ENCODE measurements at regions not wholly inside any gene's neighbourhood (a gene's known extent, or its start where the extent isn't known, plus 50 kb on each side); places are given as distances from the start of the nearest gene placed in this dataset.
"Not testable (repeated sequence)": the region's sequence is repeated elsewhere in the genome, so short reads cannot be mapped to it uniquely, and the experiment has no call there.

DNA sequence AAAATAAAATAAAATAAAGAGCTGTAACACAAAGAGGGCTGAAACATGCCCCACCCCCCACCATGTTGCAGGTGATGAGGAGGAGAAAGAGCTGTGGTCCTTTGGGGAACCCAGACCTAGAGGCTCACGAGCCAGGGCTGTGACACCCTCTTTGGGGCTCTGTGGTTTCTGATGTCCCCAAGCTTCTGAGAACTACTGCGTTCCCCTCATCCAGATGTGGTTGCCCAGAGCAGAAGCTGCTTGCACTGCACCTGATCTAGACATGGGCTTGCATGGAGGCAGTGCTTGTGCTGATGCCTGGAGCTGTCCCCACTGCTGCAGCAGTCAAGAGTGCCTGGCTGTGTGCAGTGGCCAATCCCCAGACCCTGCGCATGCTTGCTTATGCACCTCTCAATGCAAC is 687.9 kb upstream of the ACVR2A start:
- no peaks in the 10 kb centered on the region for H3K27me3 ChIP-seq
- intact Hi-C loops (cut with DNase I; ENCODE audit: low total_unique reads), result no loop called here
- DNase-seq (ENCODE audit: low spot score in 2 of 2), result no peak
- no peaks in the 10 kb centered on the region for H3K36me3 ChIP-seq
- H3K4me3 ChIP-seq, result no peak overlapping the region
- no peak for TF ChIP-seq POLR2A (IDR thresholded peaks at IDR 0.05)
- TF ChIP-seq, protein P1, sequence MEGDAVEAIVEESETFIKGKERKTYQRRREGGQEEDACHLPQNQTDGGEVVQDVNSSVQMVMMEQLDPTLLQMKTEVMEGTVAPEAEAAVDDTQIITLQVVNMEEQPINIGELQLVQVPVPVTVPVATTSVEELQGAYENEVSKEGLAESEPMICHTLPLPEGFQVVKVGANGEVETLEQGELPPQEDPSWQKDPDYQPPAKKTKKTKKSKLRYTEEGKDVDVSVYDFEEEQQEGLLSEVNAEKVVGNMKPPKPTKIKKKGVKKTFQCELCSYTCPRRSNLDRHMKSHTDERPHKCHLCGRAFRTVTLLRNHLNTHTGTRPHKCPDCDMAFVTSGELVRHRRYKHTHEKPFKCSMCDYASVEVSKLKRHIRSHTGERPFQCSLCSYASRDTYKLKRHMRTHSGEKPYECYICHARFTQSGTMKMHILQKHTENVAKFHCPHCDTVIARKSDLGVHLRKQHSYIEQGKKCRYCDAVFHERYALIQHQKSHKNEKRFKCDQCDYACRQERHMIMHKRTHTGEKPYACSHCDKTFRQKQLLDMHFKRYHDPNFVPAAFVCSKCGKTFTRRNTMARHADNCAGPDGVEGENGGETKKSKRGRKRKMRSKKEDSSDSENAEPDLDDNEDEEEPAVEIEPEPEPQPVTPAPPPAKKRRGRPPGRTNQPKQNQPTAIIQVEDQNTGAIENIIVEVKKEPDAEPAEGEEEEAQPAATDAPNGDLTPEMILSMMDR (IDR thresholded peaks at IDR 0.05), result no peak
- TF ChIP-seq POLR2AphosphoS5 (IDR thresholded peaks at IDR 0.05), result no peak
- no peak overlapping the region for H3K27ac ChIP-seq
- no peaks in the 10 kb centered on the region for H3K9me3 ChIP-seq
- H3K4me1 ChIP-seq, result no peaks in the 10 kb centered on the region

DNA sequence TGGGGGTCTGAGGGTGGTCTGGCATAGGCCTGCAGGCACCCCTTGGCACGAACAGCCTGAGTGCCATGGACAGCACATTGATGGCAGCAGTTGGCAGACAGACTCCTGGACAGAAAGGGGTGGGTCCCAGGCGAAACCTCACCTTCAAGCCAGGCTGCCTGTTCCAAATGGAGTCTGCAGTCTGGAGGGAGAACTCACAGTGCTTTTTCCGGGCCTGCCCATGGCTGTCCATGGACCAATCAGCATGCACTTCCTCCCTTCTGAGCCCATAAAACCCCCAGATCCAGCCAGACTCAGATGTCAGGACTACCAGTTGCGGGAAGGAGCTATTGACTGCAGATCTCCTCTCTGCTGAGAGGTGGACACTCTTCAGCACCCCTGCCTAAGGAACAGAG is 694.6 kb upstream of the ACVR2A start:
- intact Hi-C loops (cut with DNase I; ENCODE audit: low total_unique reads), result no loop called here
- Histone ChIP-seq H3K27ac (no peak overlapping the region), H3K36me3 (no peaks in the 10 kb centered on the region), H3K4me1 (no peaks in the 10 kb centered on the region), H3K9me3 (no peaks in the 10 kb centered on the region), H3K27me3 (no peaks in the 10 kb centered on the region), H3K4me3 (no peak overlapping the region)
- TF ChIP-seq POLR2AphosphoS5 (IDR thresholded peaks at IDR 0.05) (no peak), POLR2A (IDR thresholded peaks at IDR 0.05) (no peak)
- TF ChIP-seq, protein P1 (IDR thresholded peaks at IDR 0.05), result no peak
- DNase-seq (ENCODE audit: low spot score in 2 of 2), result no peak

DNA sequence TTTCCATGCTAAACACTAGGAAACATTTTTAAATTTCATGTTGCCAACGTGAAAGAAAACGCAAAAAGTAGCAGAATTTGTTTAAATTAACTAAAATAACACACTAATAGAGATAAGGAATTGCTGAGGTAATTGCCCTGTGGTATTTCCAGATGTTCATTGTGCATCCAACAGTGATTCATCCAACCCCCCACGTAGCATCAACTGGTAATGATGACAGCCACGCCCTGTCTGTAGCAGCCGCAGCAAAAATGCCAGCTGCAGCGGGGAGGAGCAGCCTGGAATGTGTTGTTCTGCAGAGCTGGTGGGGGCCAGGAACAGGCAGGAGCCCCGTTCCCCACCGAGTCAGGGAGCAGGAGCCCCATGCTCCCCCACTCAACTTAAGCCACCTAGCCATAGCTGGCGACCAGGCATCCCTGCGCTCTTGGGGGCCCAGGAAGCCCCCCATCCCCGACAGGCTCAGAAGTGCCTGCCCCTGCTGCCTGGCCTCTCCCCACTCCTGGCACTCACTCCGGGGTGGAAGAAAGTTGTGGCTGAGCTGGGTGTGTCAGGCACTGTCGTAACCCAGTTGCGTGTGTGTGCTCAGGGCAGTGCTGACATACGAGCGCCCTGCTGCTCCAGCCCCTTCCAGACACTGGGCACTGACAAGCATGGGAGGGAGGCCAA is 695.1 kb upstream of the ACVR2A start:
- H3K4me3 ChIP-seq, result no peak overlapping the region
- H3K4me1 ChIP-seq, result no peaks in the 10 kb centered on the region
- no peak for TF ChIP-seq POLR2A (IDR thresholded peaks at IDR 0.05)
- no peak for TF ChIP-seq POLR2AphosphoS5 (IDR thresholded peaks at IDR 0.05)
- TF ChIP-seq, protein P1 (IDR thresholded peaks at IDR 0.05), result no peak
- H3K9me3 ChIP-seq, result no peaks in the 10 kb centered on the region
- H3K36me3 ChIP-seq, result no peaks in the 10 kb centered on the region
- intact Hi-C loops (cut with DNase I; ENCODE audit: low total_unique reads), result no loop called here
- no peak overlapping the region for H3K27ac ChIP-seq
- DNase-seq (ENCODE audit: low spot score in 2 of 2), result no peak
- no peaks in the 10 kb centered on the region for H3K27me3 ChIP-seq

DNA sequence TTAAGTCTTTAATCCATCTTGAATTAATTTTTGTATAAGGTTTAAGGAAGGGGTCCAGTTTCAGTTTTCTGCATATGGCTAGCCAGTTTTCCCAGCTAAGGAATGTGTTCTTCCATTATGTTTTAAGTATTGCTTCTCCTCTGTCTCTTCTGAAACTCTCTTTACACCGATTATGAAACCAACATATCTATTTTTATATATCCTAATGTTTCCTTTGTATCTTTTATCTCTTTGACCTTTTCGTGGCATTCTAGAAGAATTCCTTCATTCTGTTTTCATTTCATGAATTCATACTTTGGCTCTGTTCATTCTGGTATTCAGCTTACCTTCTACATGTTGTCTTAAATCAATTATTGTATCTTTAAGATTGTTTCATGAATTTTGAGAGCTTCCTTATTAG is 697.0 kb upstream of the ACVR2A start:
- TF ChIP-seq POLR2A (IDR thresholded peaks at IDR 0.05) (no peak), POLR2AphosphoS5 (IDR thresholded peaks at IDR 0.05) (no peak)
- TF ChIP-seq, protein P1 (IDR thresholded peaks at IDR 0.05), result no peak
- intact Hi-C loops (cut with DNase I; ENCODE audit: low total_unique reads), result no loop called here
- Histone ChIP-seq H3K4me1 (no peaks in the 10 kb centered on the region), H3K36me3 (no peaks in the 10 kb centered on the region), H3K27me3 (no peaks in the 10 kb centered on the region), H3K4me3 (no peak overlapping the region), H3K9me3 (no peaks in the 10 kb centered on the region), H3K27ac (no peak overlapping the region)
- no peak for DNase-seq (ENCODE audit: low spot score in 2 of 2)

DNA sequence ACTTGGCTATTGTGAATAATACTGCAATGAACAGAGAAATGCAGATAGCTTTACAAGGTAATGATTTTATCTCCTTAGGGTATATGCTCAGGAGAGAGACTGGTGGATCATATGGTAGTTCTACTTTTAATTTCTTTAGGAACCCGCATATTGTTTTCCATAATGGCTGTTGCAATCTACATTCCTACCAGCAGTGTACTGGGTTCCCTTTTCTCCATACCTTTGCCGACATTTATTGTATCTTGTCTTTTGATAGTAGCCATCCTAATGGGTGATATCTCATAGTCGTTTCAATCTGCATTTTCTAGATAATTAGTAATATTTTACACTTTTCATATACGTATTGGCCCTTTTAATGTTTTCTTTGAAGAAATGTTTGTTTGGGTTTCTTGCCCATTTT is 702.9 kb upstream of the ACVR2A start:
- no peak for DNase-seq (ENCODE audit: low spot score in 2 of 2)
- Histone ChIP-seq H3K4me3 (no peak overlapping the region), H3K9me3 (no peaks in the 10 kb centered on the region), H3K27me3 (no peaks in the 10 kb centered on the region), H3K27ac (no peak overlapping the region), H3K4me1 (no peaks in the 10 kb centered on the region), H3K36me3 (no peaks in the 10 kb centered on the region)
- intact Hi-C loops (cut with DNase I; ENCODE audit: low total_unique reads), result loop anchor here (2.0 kb wide), 1 partner anchor 41 kb away; no protein-coding TSS in a partner anchor
- no peak for TF ChIP-seq POLR2A (IDR thresholded peaks at IDR 0.05)
- TF ChIP-seq, protein P1 (IDR thresholded peaks at IDR 0.05), result no peak
- no peak for TF ChIP-seq POLR2AphosphoS5 (IDR thresholded peaks at IDR 0.05)

DNA sequence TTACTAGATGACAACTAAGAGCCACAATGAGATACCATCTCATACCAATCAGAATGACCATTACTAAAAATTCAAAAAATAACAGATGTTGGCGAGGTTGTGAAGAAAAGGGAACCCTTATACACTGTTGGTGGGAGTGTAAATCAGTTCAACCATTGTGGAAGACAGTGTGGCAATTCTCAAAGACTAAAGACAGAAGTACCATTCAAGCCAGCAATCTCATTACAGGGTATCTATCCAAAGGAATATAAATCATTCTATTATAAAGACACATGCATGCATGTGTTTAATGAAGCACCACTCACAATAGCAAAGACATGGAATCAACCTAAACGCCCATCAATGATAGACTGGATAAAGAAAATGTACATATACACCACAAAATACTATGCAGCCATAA is 705.1 kb upstream of the ACVR2A start:
- intact Hi-C loops (cut with DNase I; ENCODE audit: low total_unique reads); H3K27me3 ChIP-seq; H3K4me1 ChIP-seq; H3K27ac ChIP-seq; DNase-seq (ENCODE audit: low spot score in 2 of 2); H3K9me3 ChIP-seq; H3K36me3 ChIP-seq; H3K4me3 ChIP-seq: not testable (repeated sequence)
